H1 (cell line): ENCODE measurements at regions not wholly inside any gene's neighbourhood (a gene's known extent, or its start where the extent isn't known, plus 50 kb on each side); places are given as distances from the start of the nearest gene placed in this dataset.

Experiments used
- CTCF ChIA-PET: fragments of 300-600 bp; sonication (Branson Sonifier 250); formaldehyde crosslinking; loops from one replicate; lab custom pipeline; 2021; ENCODE audit not compliant: partially characterized antibody; lab: Charles Lee
- POLR2A ChIA-PET: fragments of 300-600 bp; sonication (Branson Sonifier 250); formaldehyde crosslinking; loops from one replicate; lab custom pipeline; 2021; ENCODE audit warnings: inconsistent platforms; ENCODE audit not compliant: partially characterized antibody; lab: Charles Lee
- DNase-seq, 2 experiments: peaks; one replicate each; pipeline versions ENCODE4 v3.0.0 to v3.0.0-alpha.2; 2010 to 2022; ENCODE audit warnings: low spot score in 2 of 2, low read depth in 1 of 2, mixed read lengths in 1 of 2
- FAIRE-seq: peaks from 2 replicates; lab custom pipeline; 2011; peaks lifted over from hg19 to GRCh38; lab: Jason Lieb, UNC
- H2AFZ ChIP-seq: 2 replicates; pipeline ENCODE4 v1.8.1; 2012; ENCODE audit warnings: low read length, inconsistent platforms
- H2AK5ac ChIP-seq: 2 replicates; pipeline ENCODE4 v1.6.1; 2013; ENCODE audit warnings: low read depth, low read length
- H2BK120ac ChIP-seq: replicated peaks from 2 replicates; pipeline ENCODE3; 2013; ENCODE audit warnings: low read depth, low read length, inconsistent platforms
- H2BK12ac ChIP-seq: 2 replicates; pipeline ENCODE4 v1.6.1; 2013; ENCODE audit warnings: low read depth, low read length
- H2BK15ac ChIP-seq: 2 replicates; pipeline ENCODE4 v1.6.1; 2013; ENCODE audit warnings: low read length
- H2BK20ac ChIP-seq: 2 replicates; pipeline ENCODE4 v1.6.1; 2013; ENCODE audit warnings: low read length
- H2BK5ac ChIP-seq: 2 replicates; pipeline ENCODE4 v1.6.1; 2013; ENCODE audit warnings: low read depth, low read length
- H3K14ac ChIP-seq: 2 replicates; pipeline ENCODE4 v1.6.1; 2013; ENCODE audit warnings: inconsistent platforms; ENCODE audit not compliant: insufficient read length
- H3K18ac ChIP-seq: 2 replicates; pipeline ENCODE4 v1.6.1; 2013; ENCODE audit warnings: low read length; ENCODE audit errors: extremely low read depth
- H3K23ac ChIP-seq: 2 replicates; pipeline ENCODE4 v1.6.1; 2013; ENCODE audit warnings: inconsistent platforms; ENCODE audit not compliant: insufficient read length
- H3K23me2 ChIP-seq: 2 replicates; pipeline ENCODE4 v1.6.1; 2013; ENCODE audit warnings: low read depth, low read length
- H3K27ac ChIP-seq: 2 replicates; pipeline ENCODE4 v1.6.1; 2011; ENCODE audit warnings: low read depth, low read length, inconsistent platforms
- H3K27me3 ChIP-seq, 4 experiments: replicated peaks in 1 of 4; 1 replicate in 1 of 4; 2 replicates in 3 of 4; pipeline versions ENCODE4 v1.6.1 to v1.8.1; 2011 to 2013; ENCODE audit warnings: low read length in 3 of 4, mild to moderate bottlenecking in 3 of 4, inconsistent platforms in 2 of 4, mixed read lengths in 2 of 4, moderate library complexity in 1 of 4; ENCODE audit not compliant: control insufficient read depth in 3 of 4, insufficient read depth in 3 of 4; ENCODE audit errors: extremely low read depth in 1 of 4
- H3K36me3 ChIP-seq, 4 experiments: 2 replicates each; pipeline versions ENCODE4 v1.6.1 to v1.8.1; 2011 to 2013; ENCODE audit warnings: mild to moderate bottlenecking in 4 of 4, low read length in 3 of 4, moderate library complexity in 2 of 4, control low read depth in 1 of 4, inconsistent platforms in 1 of 4; ENCODE audit not compliant: insufficient read depth in 4 of 4, control insufficient read depth in 2 of 4
- H3K4ac ChIP-seq: replicated peaks from 2 replicates; pipeline ENCODE3; 2013; ENCODE audit warnings: low read length, low read depth, mixed read lengths, inconsistent platforms; ENCODE audit not compliant: insufficient read length
- H3K4me1 ChIP-seq, 4 experiments: replicated peaks in 1 of 4; 1 replicate in 1 of 4; 2 replicates in 3 of 4; pipeline versions ENCODE4 v1.6.1 to v1.8.1; 2011 to 2013; ENCODE audit warnings: low read length in 3 of 4, inconsistent platforms in 2 of 4, mixed read lengths in 1 of 4; ENCODE audit not compliant: insufficient read depth in 4 of 4, control insufficient read depth in 3 of 4
- H3K4me2 ChIP-seq, 2 experiments: 2 replicates each; pipeline versions ENCODE4 v1.6.1 to v1.8.1; 2011 to 2013; ENCODE audit warnings: low read depth in 2 of 2, low read length in 2 of 2, control low read depth in 1 of 2, inconsistent platforms in 1 of 2, mild to moderate bottlenecking in 1 of 2; ENCODE audit not compliant: insufficient read depth in 1 of 2
- H3K4me3 ChIP-seq, 4 experiments: fragments of 200-600, 300-600 bp in 1 of 4; sonication (generic), shearing (Covaris generic), sonication (Bioruptor Twin) in 1 of 4; 2 replicates each; pipeline versions ENCODE4 v1.5.1 to v1.8.1; 2011 to 2016; ENCODE audit warnings: low read length in 4 of 4, low read depth in 3 of 4, control low read depth in 2 of 4, inconsistent platforms in 2 of 4, mild to moderate bottlenecking in 2 of 4, mixed read lengths in 1 of 4, moderate library complexity in 1 of 4; ENCODE audit not compliant: insufficient read depth in 2 of 4; ENCODE audit errors: extremely low read depth in 1 of 4
- H3K56ac ChIP-seq: replicated peaks from 2 replicates; pipeline ENCODE3; 2013; ENCODE audit warnings: low read depth, mild to moderate bottlenecking, mixed read lengths, low read length, inconsistent platforms; ENCODE audit not compliant: insufficient read length
- H3K79me1 ChIP-seq: 2 replicates; pipeline ENCODE4 v1.6.1; 2013; ENCODE audit warnings: low read depth, low read length, control low read depth
- H3K79me2 ChIP-seq, 2 experiments: 2 replicates each; pipeline versions ENCODE4 v1.6.1 to v1.8.1; 2012 to 2013; ENCODE audit warnings: low read length in 2 of 2, mild to moderate bottlenecking in 2 of 2, inconsistent platforms in 1 of 2; ENCODE audit not compliant: insufficient read depth in 2 of 2, control insufficient read depth in 1 of 2
- H3K9ac ChIP-seq, 4 experiments: replicated peaks in 1 of 4; 1 replicate in 1 of 4; 2 replicates in 3 of 4; pipeline versions ENCODE4 v1.6.1 to v1.8.1; 2011 to 2013; ENCODE audit warnings: low read depth in 3 of 4, low read length in 3 of 4, control low read depth in 2 of 4, mild to moderate bottlenecking in 2 of 4, moderate library complexity in 2 of 4, inconsistent platforms in 1 of 4; ENCODE audit errors: extremely low read depth in 1 of 4
- H3K9me3 ChIP-seq, 2 experiments: 2 replicates each; pipeline versions ENCODE4 v1.6.1 to v1.8.1; 2012 to 2013; ENCODE audit warnings: mild to moderate bottlenecking in 2 of 2, moderate library complexity in 2 of 2, control low read depth in 1 of 2, inconsistent platforms in 1 of 2, low read depth in 1 of 2, low read length in 1 of 2, mixed read lengths in 1 of 2; ENCODE audit not compliant: insufficient read depth in 2 of 2
- H4K20me1 ChIP-seq, 2 experiments: replicated peaks in 1 of 2; 2 replicates each; pipeline versions ENCODE3 to v1.8.1; 2011 to 2013; ENCODE audit warnings: inconsistent platforms in 2 of 2, low read length in 2 of 2, mild to moderate bottlenecking in 1 of 2; ENCODE audit not compliant: insufficient read depth in 2 of 2, control insufficient read depth in 1 of 2
- H4K5ac ChIP-seq: 2 replicates; pipeline ENCODE4 v1.6.1; 2013; ENCODE audit warnings: low read length, low read depth, mixed read lengths, inconsistent platforms; ENCODE audit not compliant: insufficient read length
- H4K8ac ChIP-seq: 2 replicates; pipeline ENCODE4 v1.8.0; 2013; ENCODE audit warnings: mild to moderate bottlenecking, moderate library complexity, low read length, inconsistent platforms; ENCODE audit not compliant: insufficient read depth; ENCODE audit errors: extremely low read depth
- H4K91ac ChIP-seq: replicated peaks from 2 replicates; pipeline ENCODE3; 2013; ENCODE audit warnings: low read length, mixed read lengths, inconsistent platforms; ENCODE audit not compliant: insufficient read length
- E2F6 ChIP-seq: IDR thresholded peaks from 2 replicates; pipeline ENCODE4 v1.6.1; 2012; ENCODE audit warnings: inconsistent platforms
- HDAC6 ChIP-seq: IDR thresholded peaks from one replicate; pipeline ENCODE4 v1.7.1; 2012; ENCODE audit warnings: low read depth, mild to moderate bottlenecking, inconsistent platforms, low read length, moderate library complexity
- KDM4A ChIP-seq: IDR thresholded peaks from one replicate; pipeline ENCODE4 v1.7.1; 2012; ENCODE audit warnings: low read depth, mild to moderate bottlenecking, moderate library complexity, low read length, inconsistent platforms; ENCODE audit not compliant: severe bottlenecking
- POLR2A ChIP-seq, 2 experiments: IDR thresholded peaks; 1 replicate in 1 of 2; 2 replicates in 1 of 2; pipeline ENCODE4 v1.6.1; 2011; ENCODE audit warnings: low read depth in 2 of 2, low read length in 2 of 2, mild to moderate bottlenecking in 2 of 2; ENCODE audit errors: control extremely low read depth in 1 of 2
- RXRA ChIP-seq: IDR thresholded peaks from 2 replicates; pipeline ENCODE4 v1.6.1; 2011; ENCODE audit warnings: low read depth, mild to moderate bottlenecking, low read length, moderate library complexity; ENCODE audit not compliant: insufficient read depth

DNA sequence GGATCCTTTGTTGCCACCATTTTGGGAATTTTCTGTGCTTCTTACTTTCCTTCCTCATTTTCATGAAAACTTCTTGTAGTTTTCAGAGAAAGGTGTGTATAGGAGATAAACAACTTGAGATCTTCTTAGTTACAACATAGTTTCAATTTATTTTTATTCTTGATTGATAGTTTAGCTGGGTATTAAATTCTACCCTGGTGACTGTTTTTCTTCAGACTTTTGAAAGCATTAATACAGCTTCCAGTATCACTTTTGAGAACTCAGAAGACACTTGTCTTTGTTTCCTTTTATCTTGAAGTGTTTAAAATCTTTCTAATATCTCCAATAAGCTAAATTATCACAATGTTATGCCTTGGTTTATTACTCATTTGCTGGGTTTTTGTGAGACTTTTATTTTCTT is 167.5 kb upstream of the DPP10 start:
- Histone ChIP-seq H3K4ac (no peak overlapping the region), H4K5ac (no peak overlapping the region), H3K79me2 (no peaks in the 10 kb centered on the region), H2BK12ac (no peak overlapping the region), H3K9me3 (no peaks in the 10 kb centered on the region; a peak in 2 of 4 replicates), H2AFZ (no peak overlapping the region), H2BK20ac (no peak overlapping the region), H2BK5ac (no peak overlapping the region), H3K18ac (no peak overlapping the region), H3K9ac (no peak overlapping the region), H3K4me1 (no peaks in the 10 kb centered on the region), H4K8ac (no peak overlapping the region), H4K91ac (no peak overlapping the region), H3K79me1 (no peaks in the 10 kb centered on the region), H3K4me3 (no peak overlapping the region), H3K36me3 (no peaks in the 10 kb centered on the region), H4K20me1 (no peaks in the 10 kb centered on the region), H2BK15ac (no peak overlapping the region), H3K14ac (no peak overlapping the region), H2BK120ac (no peak overlapping the region), H3K56ac (no peak overlapping the region), H3K23ac (no peak overlapping the region), H3K23me2 (no peaks in the 10 kb centered on the region), H3K27me3 (no peaks in the 10 kb centered on the region), H2AK5ac (no peak overlapping the region), H3K4me2 (no peak overlapping the region), H3K27ac (no peak overlapping the region)
- DNase-seq: no peak
- POLR2A ChIA-PET: no interaction called here
- TF ChIP-seq E2F6 (no peak), RXRA (no peak), KDM4A (no peak), POLR2A (IDR thresholded peaks at IDR 0.05; ENCODE audit: control extremely low read depth in 1 of 2, low read depth in 2 of 2, low read length in 2 of 2) (no peak), HDAC6 (no peak)
- FAIRE-seq: no peak
- CTCF ChIA-PET: interaction anchor here (0.5 kb wide), 1 partner anchor 58 kb away, joined by 3 read pairs; no protein-coding TSS in a partner anchor
